Stomach (tissue), 4 donors: ENCODE measurements at regions not wholly inside any gene's neighbourhood (a gene's known extent, or its start where the extent isn't known, plus 50 kb on each side); places are given as distances from the start of the nearest gene placed in this dataset.
"Not testable (repeated sequence)": the region's sequence is repeated elsewhere in the genome, so short reads cannot be mapped to it uniquely, and the experiment has no call there.

Source experiments
- EP300 ChIP-seq: sonication (generic); formaldehyde crosslinking; IDR thresholded peaks from one replicate; pipeline ENCODE4 v1.6.1; 2017; ENCODE audit warnings: antibody characterized with exemption
- POLR2A ChIP-seq, 4 donors: fragments of 450-650 bp; IDR thresholded peaks; one replicate each; pipeline ENCODE4 v1.6.1; 2016; ENCODE audit warnings: antibody characterized with exemption in 4 of 4, control low read depth in 2 of 4, mild to moderate bottlenecking in 1 of 4, moderate library complexity in 1 of 4
- POLR2AphosphoS5 ChIP-seq, 3 donors: sonication (generic); formaldehyde crosslinking; IDR thresholded peaks; one replicate each; pipeline ENCODE4 v1.6.1; 2016; ENCODE audit warnings: antibody characterized with exemption in 3 of 3
- TF ChIP-seq, protein P1 (sequence below), 7 experiments: fragments of 450-650 bp in 4 of 7; fragments of 200-600 bp in 3 of 7; sonication (generic) in 3 of 7; IDR thresholded peaks; one replicate each; pipeline ENCODE4 v1.5.1; 2016 to 2019; ENCODE audit warnings: antibody characterized with exemption in 7 of 7, control low read depth in 2 of 7, mild to moderate bottlenecking in 1 of 7

DNA sequence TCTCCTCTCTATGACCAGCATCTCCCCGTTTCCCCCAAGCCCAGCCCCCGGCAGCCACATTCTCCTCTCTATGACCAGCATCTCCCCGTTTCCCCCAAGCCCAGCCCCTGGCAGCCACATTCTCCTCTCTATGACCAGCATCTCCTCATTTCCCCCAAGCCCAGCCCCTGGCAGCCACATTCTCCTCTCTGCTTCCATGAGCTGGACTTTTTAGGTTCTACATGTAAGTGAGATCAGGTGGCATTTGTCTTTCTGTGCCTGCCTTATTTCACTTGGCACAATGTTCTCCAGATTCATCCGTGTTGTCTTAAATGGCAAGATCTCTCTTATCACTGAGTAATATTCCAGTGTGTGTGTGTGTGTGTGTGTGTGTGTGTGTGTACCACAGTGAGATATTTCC lies 428.1 kb upstream of the B3GAT1 start:
- TF ChIP-seq, protein P1, sequence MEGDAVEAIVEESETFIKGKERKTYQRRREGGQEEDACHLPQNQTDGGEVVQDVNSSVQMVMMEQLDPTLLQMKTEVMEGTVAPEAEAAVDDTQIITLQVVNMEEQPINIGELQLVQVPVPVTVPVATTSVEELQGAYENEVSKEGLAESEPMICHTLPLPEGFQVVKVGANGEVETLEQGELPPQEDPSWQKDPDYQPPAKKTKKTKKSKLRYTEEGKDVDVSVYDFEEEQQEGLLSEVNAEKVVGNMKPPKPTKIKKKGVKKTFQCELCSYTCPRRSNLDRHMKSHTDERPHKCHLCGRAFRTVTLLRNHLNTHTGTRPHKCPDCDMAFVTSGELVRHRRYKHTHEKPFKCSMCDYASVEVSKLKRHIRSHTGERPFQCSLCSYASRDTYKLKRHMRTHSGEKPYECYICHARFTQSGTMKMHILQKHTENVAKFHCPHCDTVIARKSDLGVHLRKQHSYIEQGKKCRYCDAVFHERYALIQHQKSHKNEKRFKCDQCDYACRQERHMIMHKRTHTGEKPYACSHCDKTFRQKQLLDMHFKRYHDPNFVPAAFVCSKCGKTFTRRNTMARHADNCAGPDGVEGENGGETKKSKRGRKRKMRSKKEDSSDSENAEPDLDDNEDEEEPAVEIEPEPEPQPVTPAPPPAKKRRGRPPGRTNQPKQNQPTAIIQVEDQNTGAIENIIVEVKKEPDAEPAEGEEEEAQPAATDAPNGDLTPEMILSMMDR (IDR thresholded peaks at IDR 0.05), result not testable (repeated sequence)
- not testable (repeated sequence) for TF ChIP-seq POLR2A (IDR thresholded peaks at IDR 0.05); POLR2AphosphoS5 (IDR thresholded peaks at IDR 0.05); EP300
